GM23248 (cell line): ENCODE measurements at regions not wholly inside any gene's neighbourhood (a gene's known extent, or its start where the extent isn't known, plus 50 kb on each side); places are given as distances from the start of the nearest gene placed in this dataset.

ENCODE experiments used
- DNase-seq: peaks from one replicate; pipeline ENCODE4 v3.0.0-alpha.2; 2015
- H2AFZ ChIP-seq: fragments of 200-600 bp; sonication (generic); 2 replicates; pipeline ENCODE4 v1.6.1; 2016; ENCODE audit warnings: antibody characterized with exemption
- H3F3A ChIP-seq: fragments of 200-600 bp; sonication (generic); 2 replicates; pipeline ENCODE4 v1.6.1; 2016; ENCODE audit warnings: mild to moderate bottlenecking, antibody characterized with exemption, mixed run types; ENCODE audit not compliant: insufficient read depth
- H3K27ac ChIP-seq: fragments of 200-600 bp; sonication (generic); 2 replicates; pipeline ENCODE4 v1.5.1; 2016; ENCODE audit warnings: mild to moderate bottlenecking
- H3K27me3 ChIP-seq: fragments of 200-600 bp; sonication (generic); replicated peaks from 2 replicates; pipeline ENCODE4 v1.6.1; 2016; ENCODE audit warnings: mild to moderate bottlenecking; ENCODE audit not compliant: insufficient read depth
- H3K36me3 ChIP-seq: fragments of 200-600 bp; sonication (generic); 2 replicates; pipeline ENCODE4 v1.6.1; 2016; ENCODE audit warnings: low read depth, mild to moderate bottlenecking
- H3K4me1 ChIP-seq: fragments of 200-600 bp; sonication (generic); 2 replicates; pipeline ENCODE4 v1.6.1; 2016; ENCODE audit warnings: mild to moderate bottlenecking; ENCODE audit not compliant: insufficient read depth
- H3K4me2 ChIP-seq: fragments of 200-600 bp; sonication (generic); one replicate; pipeline ENCODE4 v1.6.1; 2016; ENCODE audit warnings: mild to moderate bottlenecking; ENCODE audit not compliant: unreplicated experiment
- H3K4me3 ChIP-seq: fragments of 200-600 bp; sonication (generic); 2 replicates; pipeline ENCODE4 v1.5.1; 2016; ENCODE audit warnings: mild to moderate bottlenecking
- H3K79me2 ChIP-seq: fragments of 200-600 bp; sonication (generic); 2 replicates; pipeline ENCODE4 v1.6.1; 2016; ENCODE audit warnings: mild to moderate bottlenecking; ENCODE audit not compliant: insufficient read depth
- H3K9ac ChIP-seq: fragments of 200-600 bp; sonication (generic); 2 replicates; pipeline ENCODE4 v1.6.1; 2016; ENCODE audit warnings: mild to moderate bottlenecking
- H3K9me2 ChIP-seq: fragments of 200-600 bp; sonication (generic); 2 replicates; pipeline ENCODE4 v1.6.1; 2016; ENCODE audit warnings: mixed run types, mild to moderate bottlenecking, moderate library complexity; ENCODE audit not compliant: insufficient read depth
- H3K9me3 ChIP-seq: fragments of 200-600 bp; sonication (generic); one replicate; pipeline ENCODE4 v1.6.1; 2017; ENCODE audit warnings: low read depth
- H4K20me1 ChIP-seq: fragments of 200-600 bp; sonication (generic); 2 replicates; pipeline ENCODE4 v1.6.0; 2016; ENCODE audit not compliant: insufficient read depth
- EZH2 ChIP-seq: fragments of 200-600 bp; sonication (generic); IDR thresholded peaks from 2 replicates; pipeline ENCODE4 v1.6.1; 2018; ENCODE audit warnings: antibody characterized with exemption, mild to moderate bottlenecking; ENCODE audit not compliant: insufficient read depth, poor library complexity, severe bottlenecking
- EZH2phosphoT487 ChIP-seq: fragments of 200-600 bp; sonication (generic); IDR thresholded peaks from 2 replicates; pipeline ENCODE4 v1.6.1; 2018; ENCODE audit warnings: antibody characterized with exemption, moderate library complexity, mild to moderate bottlenecking, low read depth; ENCODE audit not compliant: insufficient read depth
- WGBS, 2 experiments: methylation state at CpG; one replicate each; pipeline ENCODE4 v1.1.6; 2015 to 2017; ENCODE audit warnings: low lambda C conversion rate in 2 of 2, low coverage in 1 of 2; ENCODE audit errors: missing lambda C conversion rate in 2 of 2; 5-methylcytosine and 5-hydroxymethylcytosine counted together
- in situ Hi-C: fragments of 300-500 bp; cut with MboI; formaldehyde crosslinking; loops from 2 replicates; pipeline ENCODE4 v1.15.0; 2020

DNA sequence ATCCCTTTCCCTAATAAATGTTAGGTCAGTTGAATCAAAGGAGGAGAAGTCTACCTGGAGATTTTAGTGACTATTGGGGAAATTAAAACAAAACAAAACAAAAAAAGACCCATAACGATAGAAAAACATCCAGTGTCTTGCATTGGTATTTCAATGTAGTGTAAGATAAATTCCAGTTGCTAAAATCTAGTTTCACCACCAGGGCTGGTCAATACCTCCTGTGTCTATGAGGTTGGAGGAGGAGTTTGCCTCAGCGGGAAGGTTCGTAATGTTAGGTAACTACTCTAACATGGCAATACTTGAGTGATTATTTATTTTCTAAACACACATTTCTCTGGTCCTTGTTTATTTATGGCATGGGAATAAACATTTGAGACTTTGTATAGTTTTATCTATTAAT lies 483.2 kb downstream of the FGF9 start:
- in situ Hi-C loops: no loop called here
- H3K79me2 ChIP-seq: no peaks in the 10 kb centered on the region
- H3F3A ChIP-seq: no peaks in the 10 kb centered on the region
- H4K20me1 ChIP-seq: no peaks in the 10 kb centered on the region
- 75 to 76% methylated on average over 3 of the region's 3 CpGs for WGBS, 2 experiments
- no peak for DNase-seq
- H3K9me2 ChIP-seq: no peaks in the 10 kb centered on the region
- H3K36me3 ChIP-seq: no peaks in the 10 kb centered on the region
- H3K27me3 ChIP-seq: no peaks in the 10 kb centered on the region
- H3K4me2 ChIP-seq: no peak overlapping the region
- no peak overlapping the region for H3K4me3 ChIP-seq
- no peaks in the 10 kb centered on the region for H3K4me1 ChIP-seq
- TF ChIP-seq EZH2 (no peak), EZH2phosphoT487 (no peak)
- no peak overlapping the region for H3K27ac ChIP-seq
- H3K9me3 ChIP-seq: no peaks in the 10 kb centered on the region
- H3K9ac ChIP-seq: no peak overlapping the region
- H2AFZ ChIP-seq: no peak overlapping the region

DNA sequence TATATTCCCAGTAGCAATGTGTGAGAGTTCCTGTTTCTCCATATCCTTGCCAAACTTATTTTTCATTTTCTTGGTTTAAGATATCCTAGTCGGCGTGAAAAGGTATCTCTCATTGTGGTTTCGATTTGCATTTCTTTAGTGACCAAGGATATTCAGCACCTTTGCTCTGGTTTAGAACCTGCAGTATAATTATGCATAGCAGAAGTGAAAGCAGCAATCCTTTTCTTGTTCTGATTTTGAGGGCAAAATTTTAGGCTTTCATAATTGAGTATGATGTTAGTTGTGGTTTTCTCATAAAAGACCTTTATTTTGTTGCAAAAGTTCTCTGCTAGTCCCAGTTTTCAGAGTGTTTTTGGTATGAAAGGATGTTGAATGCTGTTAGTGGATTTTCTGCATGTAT lies 491.0 kb downstream of the FGF9 start:
- WGBS, 2 experiments: 75 to 84% methylated on average over 3 of the region's 3 CpGs
- no peak overlapping the region for H3K4me2 ChIP-seq
- no peak overlapping the region for H3K4me3 ChIP-seq
- no peak overlapping the region for H3K9ac ChIP-seq
- TF ChIP-seq EZH2phosphoT487 (no peak), EZH2 (no peak)
- no peaks in the 10 kb centered on the region for H3K9me3 ChIP-seq
- no peaks in the 10 kb centered on the region for H3F3A ChIP-seq
- no peak overlapping the region for H2AFZ ChIP-seq
- no peaks in the 10 kb centered on the region for H3K27me3 ChIP-seq
- no peaks in the 10 kb centered on the region for H4K20me1 ChIP-seq
- H3K27ac ChIP-seq: no peak overlapping the region
- no peaks in the 10 kb centered on the region for H3K36me3 ChIP-seq
- no peaks in the 10 kb centered on the region for H3K9me2 ChIP-seq
- in situ Hi-C loops: no loop called here
- no peaks in the 10 kb centered on the region for H3K4me1 ChIP-seq
- DNase-seq: no peak
- H3K79me2 ChIP-seq: no peaks in the 10 kb centered on the region

DNA sequence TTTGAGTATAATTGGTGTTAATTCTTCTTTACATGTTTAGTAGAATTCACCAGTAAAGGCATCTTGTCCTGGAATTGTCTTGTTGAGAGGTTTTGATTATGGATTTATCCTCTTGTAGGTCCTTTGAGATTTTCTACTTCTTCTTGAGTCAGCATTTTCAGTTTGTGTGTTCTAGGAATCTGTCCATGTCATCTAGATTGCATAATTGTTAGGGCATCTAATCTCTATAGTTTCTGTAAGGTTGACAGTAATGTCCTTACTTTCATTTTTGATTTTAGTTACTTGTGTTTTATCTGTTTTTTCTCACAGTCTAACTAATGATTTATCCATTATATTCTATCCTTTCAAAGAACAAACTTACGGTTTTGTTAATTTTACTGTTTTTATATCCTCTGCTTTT lies 492.0 kb downstream of the FGF9 start:
- DNase-seq: no peak
- Histone ChIP-seq H3K4me1 (no peaks in the 10 kb centered on the region), H3K9ac (no peak overlapping the region), H3K9me2 (no peaks in the 10 kb centered on the region), H3K27me3 (no peaks in the 10 kb centered on the region), H3K4me2 (no peak overlapping the region), H3K4me3 (no peak overlapping the region), H3K36me3 (no peaks in the 10 kb centered on the region), H3K79me2 (no peaks in the 10 kb centered on the region), H3F3A (no peaks in the 10 kb centered on the region), H3K27ac (no peak overlapping the region), H2AFZ (no peak overlapping the region), H3K9me3 (no peaks in the 10 kb centered on the region), H4K20me1 (no peaks in the 10 kb centered on the region)
- WGBS, 2 experiments: 46 to 50% methylated on average over 1 of the region's 1 CpG
- TF ChIP-seq EZH2 (no peak), EZH2phosphoT487 (no peak)
- in situ Hi-C loops: no loop called here

DNA sequence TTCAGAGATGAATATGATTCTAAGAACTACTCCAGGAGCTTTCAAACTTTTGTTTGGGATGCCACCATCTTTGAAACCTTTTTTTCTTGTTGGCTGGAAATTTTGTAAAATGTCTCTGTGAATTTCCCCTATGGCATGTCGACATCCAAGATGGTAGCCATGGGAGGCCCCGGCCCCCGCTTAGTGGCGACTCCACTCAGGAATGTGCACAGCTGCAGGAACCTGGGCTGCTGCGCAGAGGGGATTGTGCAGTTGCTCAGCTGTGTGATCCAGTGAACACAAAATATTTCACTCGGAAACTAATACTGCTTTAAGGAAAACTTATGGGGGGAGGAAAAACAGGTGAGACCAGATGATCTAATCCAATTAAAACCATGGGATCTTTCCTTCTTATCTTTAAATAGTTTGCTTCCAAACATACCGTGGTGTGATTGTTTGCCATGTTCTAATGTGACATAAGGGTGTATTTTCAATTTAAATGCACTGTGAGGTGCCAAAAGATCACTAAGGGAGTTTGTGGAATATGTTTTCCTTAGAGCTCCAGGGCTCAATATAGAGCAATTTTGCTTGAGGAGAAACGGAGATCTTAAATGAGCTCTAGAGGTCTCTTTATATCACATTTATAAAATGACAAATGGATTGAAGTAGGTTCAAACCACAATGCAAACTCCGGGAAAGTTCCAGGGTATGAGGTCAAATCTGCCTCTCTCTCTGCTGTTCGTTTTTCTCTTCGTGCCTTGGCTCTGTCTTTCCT lies 497.7 kb downstream of the FGF9 start:
- WGBS, 2 experiments: 59 to 60% methylated on average over 11 of the region's 11 CpGs

DNA sequence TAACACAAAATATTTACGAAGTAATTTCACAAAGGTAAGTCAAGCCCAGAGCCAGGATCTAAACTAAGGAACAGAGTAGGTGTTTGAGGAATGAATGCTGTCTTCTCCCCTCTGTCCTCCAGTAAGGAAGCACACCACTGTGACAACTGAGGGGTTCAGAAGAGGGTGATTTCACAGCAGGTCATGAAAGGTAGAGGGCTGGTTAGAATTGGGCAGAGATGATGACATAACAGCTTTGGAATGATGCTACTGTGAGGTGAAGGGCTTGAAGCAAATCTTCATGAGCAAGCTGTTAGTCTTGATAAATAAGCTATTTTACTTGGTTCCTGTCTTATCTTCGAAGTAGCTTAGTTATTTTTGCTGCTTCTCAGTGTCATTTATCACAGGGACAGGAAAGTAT lies 498.6 kb downstream of the FGF9 start:
- 51 to 59% methylated on average over 2 of the region's 2 CpGs for WGBS, 2 experiments
- H3K79me2 ChIP-seq: no peaks in the 10 kb centered on the region
- H3K4me1 ChIP-seq: no peaks in the 10 kb centered on the region
- in situ Hi-C loops: no loop called here
- no peak overlapping the region for H2AFZ ChIP-seq
- H3K9me3 ChIP-seq: no peaks in the 10 kb centered on the region
- H3K9me2 ChIP-seq: no peaks in the 10 kb centered on the region
- no peaks in the 10 kb centered on the region for H3K36me3 ChIP-seq
- no peak overlapping the region for H3K4me3 ChIP-seq
- H3K27me3 ChIP-seq: no peaks in the 10 kb centered on the region
- no peak overlapping the region for H3K9ac ChIP-seq
- H4K20me1 ChIP-seq: no peaks in the 10 kb centered on the region
- H3K4me2 ChIP-seq: no peak overlapping the region
- H3K27ac ChIP-seq: no peak overlapping the region
- no peak for TF ChIP-seq EZH2phosphoT487
- no peak for TF ChIP-seq EZH2
- DNase-seq: no peak
- H3F3A ChIP-seq: no peaks in the 10 kb centered on the region

More for the DNA sequence above, 497.7 kb downstream of the FGF9 start:
- Histone ChIP-seq H3K36me3 (no peaks in the 10 kb centered on the region), H2AFZ (no peak overlapping the region), H3K9me2 (no peaks in the 10 kb centered on the region), H3K27me3 (no peaks in the 10 kb centered on the region), H3K9ac (no peak overlapping the region), H3F3A (no peaks in the 10 kb centered on the region), H3K27ac (no peak overlapping the region), H3K4me2 (no peak overlapping the region), H3K4me3 (no peak overlapping the region), H4K20me1 (no peaks in the 10 kb centered on the region), H3K4me1 (no peaks in the 10 kb centered on the region), H3K79me2 (no peaks in the 10 kb centered on the region), H3K9me3 (no peaks in the 10 kb centered on the region)
- in situ Hi-C loops: no loop called here
- no peak for DNase-seq
- TF ChIP-seq EZH2 (no peak), EZH2phosphoT487 (no peak)
